ENCODE measurements at regions not wholly inside any gene's neighbourhood (a gene's known extent, or its start where the extent isn't known, plus 50 kb on each side); places are given as distances from the start of the nearest gene placed in this dataset.

GRCh38 chr21:27511233-27511632, 544.3 kb upstream of the ADAMTS5 start:
- TF ChIP-seq CTCF (IDR thresholded peaks at IDR 0.05): no peak
- TF ChIP-seq POLR2A (IDR thresholded peaks at IDR 0.05): no peak
